GM19452 (cell line): ENCODE measurements at regions not wholly inside any gene's neighbourhood (a gene's known extent, or its start where the extent isn't known, plus 50 kb on each side); places are given as distances from the start of the nearest gene placed in this dataset.

Experiments
- ATAC-seq: cut with Tn5 transposase; IDR thresholded peaks from one replicate; pipeline ENCODE4 v1.9.1; 2021; ENCODE audit not compliant: unreplicated experiment

- no peak for ATAC-seq
Measured at GRCh38 chr10:129157185-129157584, 309.9 kb upstream of the MGMT start.

- ATAC-seq = no peak
Measured at GRCh38 chr10:129161150-129161549, 305.9 kb upstream of the MGMT start.

GRCh38 chr10:129163531-129163930, 303.5 kb upstream of the MGMT start:
- ATAC-seq = no peak

- no peak for ATAC-seq
Measured at GRCh38 chr10:129165076-129165720, 301.8 kb upstream of the MGMT start.

GRCh38 chr10:129165770-129166169, 301.3 kb upstream of the MGMT start:
- ATAC-seq = no peak

GRCh38 chr10:129168660-129169059, 298.4 kb upstream of the MGMT start:
- ATAC-seq = no peak

GRCh38 chr10:129169115-129169514, 297.9 kb upstream of the MGMT start:
- ATAC-seq = no peak

GRCh38 chr10:129170812-129171211, 296.2 kb upstream of the MGMT start:
- no peak for ATAC-seq

- no peak for ATAC-seq
Measured at GRCh38 chr10:129171812-129172211, 295.2 kb upstream of the MGMT start.

- no peak for ATAC-seq
Measured at GRCh38 chr10:129174232-129175014, 292.6 kb upstream of the MGMT start.

GRCh38 chr10:129179245-129179971, 287.6 kb upstream of the MGMT start:
- ATAC-seq = no peak

- no peak for ATAC-seq
Measured at GRCh38 chr10:129179972-129180678, 286.9 kb upstream of the MGMT start.

- no peak for ATAC-seq
Measured at GRCh38 chr10:129184196-129184595, 282.8 kb upstream of the MGMT start.

GRCh38 chr10:129187331-129187730, 279.7 kb upstream of the MGMT start:
- ATAC-seq = no peak

- ATAC-seq = no peak
Measured at GRCh38 chr10:129191797-129192196, 275.2 kb upstream of the MGMT start.

GRCh38 chr10:129192344-129193128, 274.5 kb upstream of the MGMT start:
- ATAC-seq = no peak

GRCh38 chr10:129193148-129193547, 273.9 kb upstream of the MGMT start:
- no peak for ATAC-seq

- no peak for ATAC-seq
Measured at GRCh38 chr10:129194181-129194870, 272.7 kb upstream of the MGMT start.

GRCh38 chr10:129199826-129200225, 267.2 kb upstream of the MGMT start:
- no peak for ATAC-seq

- no peak for ATAC-seq
Measured at GRCh38 chr10:129203819-129204218, 263.2 kb upstream of the MGMT start.
